Caco-2 (cell line): ENCODE measurements at regions not wholly inside any gene's neighbourhood (a gene's known extent, or its start where the extent isn't known, plus 50 kb on each side); places are given as distances from the start of the nearest gene placed in this dataset.

ENCODE experiments used
- BruUV-seq: library from RNA; stranded (reverse); fragments of 400-500 nt; replicated peaks from 2 replicates; lab custom pipeline; 2021; lab: Mats Ljungman, UMichigan
- CTCF ChIA-PET: fragments of 300-600 bp; sonication (Branson Sonifier 250); formaldehyde crosslinking; loops from one replicate; lab custom pipeline; 2022; ENCODE audit warnings: antibody characterized with exemption; lab: Charles Lee
- POLR2A ChIA-PET: fragments of 300-600 bp; sonication (Branson Sonifier 250); formaldehyde crosslinking; loops from one replicate; lab custom pipeline; 2022; ENCODE audit warnings: antibody characterized with exemption; lab: Charles Lee
- DNase-seq, 2 experiments: peaks; one replicate each; pipeline versions ENCODE4 v3.0.0 to v3.0.0-alpha.2; 2020 to 2022
- H3K27me3 ChIP-seq: replicated peaks from 2 replicates; pipeline ENCODE4 v1.6.0; 2011; ENCODE audit warnings: low read length; ENCODE audit not compliant: control insufficient read depth, insufficient read depth
- H3K36me3 ChIP-seq: 2 replicates; pipeline ENCODE4 v1.5.1; 2011; ENCODE audit warnings: low read length; ENCODE audit not compliant: control insufficient read depth, insufficient read depth
- H3K4me1 ChIP-seq: fragments of 250-450 bp; sonication (Bioruptor Pico); 2 replicates; pipeline ENCODE4 v1.5.1; 2020; ENCODE audit warnings: mild to moderate bottlenecking
- H3K4me3 ChIP-seq: 2 replicates; pipeline ENCODE4 v1.5.1; 2011; ENCODE audit warnings: low read depth, mild to moderate bottlenecking, control low read depth, low read length
- H3K9me3 ChIP-seq: fragments of 250-450 bp; sonication (Bioruptor Pico); 2 replicates; pipeline ENCODE4 v1.5.1; 2020; ENCODE audit warnings: mild to moderate bottlenecking, moderate library complexity
- H3K27ac Mint-ChIP-seq: one replicate; pipeline ENCODE4 v1.8.0; 2022; ENCODE audit warnings: mixed read lengths; ENCODE audit not compliant: unreplicated experiment
- H3K27me3 Mint-ChIP-seq: one replicate; pipeline ENCODE4 v1.8.0; 2022; ENCODE audit warnings: mixed read lengths; ENCODE audit not compliant: insufficient read depth, unreplicated experiment
- H3K36me3 Mint-ChIP-seq: one replicate; pipeline ENCODE4 v1.8.0; 2022; ENCODE audit warnings: mild to moderate bottlenecking, mixed read lengths; ENCODE audit not compliant: insufficient read depth, unreplicated experiment
- H3K4me1 Mint-ChIP-seq: one replicate; pipeline ENCODE4 v1.8.0; 2022; ENCODE audit warnings: low read depth, mixed read lengths; ENCODE audit not compliant: unreplicated experiment
- H3K4me3 Mint-ChIP-seq: one replicate; pipeline ENCODE4 v1.8.0; 2022; ENCODE audit warnings: mild to moderate bottlenecking, moderate library complexity, mixed read lengths; ENCODE audit not compliant: unreplicated experiment
- H3K9me3 Mint-ChIP-seq: one replicate; pipeline ENCODE4 v1.8.0; 2022; ENCODE audit warnings: mixed read lengths; ENCODE audit not compliant: unreplicated experiment
- intact Hi-C: fragments of 100-400 bp; cut with micrococcal nuclease; formaldehyde crosslinking; loops from one replicate; pipeline ENCODE4 v1.10.0; 2022; ENCODE audit not compliant: unreplicated experiment
- TF ChIP-seq, protein P1 (sequence below), 2 experiments: fragments of 200-600 bp in 1 of 2; IDR thresholded peaks; 1 replicate in 1 of 2; 2 replicates in 1 of 2; pipeline versions ENCODE4 v1.5.1 to v1.8.0; 2011 to 2022; ENCODE audit warnings: antibody characterized with exemption in 1 of 2, control low read depth in 1 of 2, inconsistent platforms in 1 of 2, low read depth in 1 of 2, low read length in 1 of 2, mild to moderate bottlenecking in 1 of 2, moderate library complexity in 1 of 2; ENCODE audit not compliant: insufficient read depth in 1 of 2, severe bottlenecking in 1 of 2, unreplicated experiment in 1 of 2

DNA sequence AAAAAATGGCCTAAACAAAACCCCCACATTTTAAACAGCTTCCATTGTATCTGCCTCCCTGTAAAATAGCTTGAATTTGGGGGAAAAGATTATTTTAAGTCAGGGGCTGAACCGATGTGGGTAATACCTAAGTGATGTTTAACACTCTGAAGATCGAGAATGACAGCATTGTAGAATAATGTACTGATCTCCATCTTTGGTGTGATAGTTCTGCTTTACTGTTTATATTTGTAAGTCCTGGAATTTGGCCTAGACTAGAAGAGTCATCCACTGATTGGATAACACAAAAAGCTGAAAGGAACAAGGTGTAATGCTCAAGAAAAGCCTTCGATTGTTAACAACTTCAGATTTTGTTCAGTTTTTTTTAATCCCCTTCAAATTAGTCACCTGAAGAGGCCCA lies 53.8 kb upstream of the CCDC68 start:
- TF ChIP-seq, protein P1, sequence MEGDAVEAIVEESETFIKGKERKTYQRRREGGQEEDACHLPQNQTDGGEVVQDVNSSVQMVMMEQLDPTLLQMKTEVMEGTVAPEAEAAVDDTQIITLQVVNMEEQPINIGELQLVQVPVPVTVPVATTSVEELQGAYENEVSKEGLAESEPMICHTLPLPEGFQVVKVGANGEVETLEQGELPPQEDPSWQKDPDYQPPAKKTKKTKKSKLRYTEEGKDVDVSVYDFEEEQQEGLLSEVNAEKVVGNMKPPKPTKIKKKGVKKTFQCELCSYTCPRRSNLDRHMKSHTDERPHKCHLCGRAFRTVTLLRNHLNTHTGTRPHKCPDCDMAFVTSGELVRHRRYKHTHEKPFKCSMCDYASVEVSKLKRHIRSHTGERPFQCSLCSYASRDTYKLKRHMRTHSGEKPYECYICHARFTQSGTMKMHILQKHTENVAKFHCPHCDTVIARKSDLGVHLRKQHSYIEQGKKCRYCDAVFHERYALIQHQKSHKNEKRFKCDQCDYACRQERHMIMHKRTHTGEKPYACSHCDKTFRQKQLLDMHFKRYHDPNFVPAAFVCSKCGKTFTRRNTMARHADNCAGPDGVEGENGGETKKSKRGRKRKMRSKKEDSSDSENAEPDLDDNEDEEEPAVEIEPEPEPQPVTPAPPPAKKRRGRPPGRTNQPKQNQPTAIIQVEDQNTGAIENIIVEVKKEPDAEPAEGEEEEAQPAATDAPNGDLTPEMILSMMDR (IDR thresholded peaks at IDR 0.05; ENCODE audit: insufficient read depth in 1 of 2, low read depth in 1 of 2, low read length in 1 of 2, severe bottlenecking in 1 of 2, unreplicated experiment in 1 of 2), result no peak
- BruUV-seq, result no TSS peak
- CTCF ChIA-PET, result no interaction called here
- Mint-ChIP-seq H3K4me1 (no peaks in the 10 kb centered on the region), H3K4me3 (no peak overlapping the region), H3K36me3 (no peaks in the 10 kb centered on the region), H3K27me3 (no peaks in the 10 kb centered on the region), H3K9me3 (peaks cover 10% of the 10 kb centered on the region), H3K27ac (peak overlapping the region; percentile 50)
- intact Hi-C loops, result loop anchor here (10.0 kb wide), 1 partner anchor 482 kb away; no protein-coding TSS in a partner anchor
- no peak for DNase-seq
- H3K36me3 ChIP-seq, result no peaks in the 10 kb centered on the region
- POLR2A ChIA-PET, result no interaction called here
- peaks cover 3% of the 10 kb centered on the region; the same call in 1 of the 2 replicates for H3K4me1 ChIP-seq
- no peaks in the 10 kb centered on the region for H3K9me3 ChIP-seq
- no peak overlapping the region for H3K4me3 ChIP-seq
- H3K27me3 ChIP-seq, result no peaks in the 10 kb centered on the region

DNA sequence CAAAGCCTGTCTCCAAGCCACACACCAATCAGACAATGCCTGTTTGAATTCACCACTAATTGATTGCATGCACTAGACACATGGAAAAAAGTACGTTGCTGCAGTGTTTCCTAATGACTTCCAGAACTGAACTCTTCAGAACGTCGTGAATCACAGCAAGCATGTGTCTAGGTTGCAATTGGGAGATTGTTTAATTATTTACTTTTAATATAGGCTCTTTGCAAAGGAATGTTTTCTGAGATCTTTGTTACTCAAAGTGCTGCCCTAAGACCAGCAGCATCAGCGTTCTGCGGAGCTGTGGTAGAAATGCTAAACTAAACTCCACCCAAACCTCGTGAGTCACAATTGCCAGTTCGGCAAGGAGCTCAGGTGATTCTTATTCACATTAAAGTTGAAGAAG lies 52.7 kb upstream of the CCDC68 start:
- no peaks in the 10 kb centered on the region for H3K9me3 ChIP-seq
- no peaks in the 10 kb centered on the region for H3K36me3 ChIP-seq
- peaks cover 3% of the 10 kb centered on the region; the same call in 1 of the 2 replicates for H3K4me1 ChIP-seq
- ChIA-PET CTCF (no interaction called here), POLR2A (no interaction called here)
- H3K27me3 ChIP-seq, result no peaks in the 10 kb centered on the region
- no peaks in the 10 kb centered on the region for H3K27me3 Mint-ChIP-seq
- no peak overlapping the region for H3K4me3 Mint-ChIP-seq
- TF ChIP-seq, protein P1 (IDR thresholded peaks at IDR 0.05; ENCODE audit: insufficient read depth in 1 of 2, low read depth in 1 of 2, low read length in 1 of 2, severe bottlenecking in 1 of 2, unreplicated experiment in 1 of 2), result no peak
- no peak for DNase-seq
- intact Hi-C loops, result loop anchor here (10.0 kb wide), 1 partner anchor 483 kb away; no protein-coding TSS in a partner anchor
- no peak overlapping the region for H3K27ac Mint-ChIP-seq
- no peaks in the 10 kb centered on the region for H3K36me3 Mint-ChIP-seq
- no TSS peak for BruUV-seq
- peaks cover 10% of the 10 kb centered on the region for H3K9me3 Mint-ChIP-seq
- H3K4me3 ChIP-seq, result no peak overlapping the region
- no peaks in the 10 kb centered on the region for H3K4me1 Mint-ChIP-seq
